ENCODE measurements at regions not wholly inside any gene's neighbourhood (a gene's known extent, or its start where the extent isn't known, plus 50 kb on each side); places are given as distances from the start of the nearest gene placed in this dataset.

DNA sequence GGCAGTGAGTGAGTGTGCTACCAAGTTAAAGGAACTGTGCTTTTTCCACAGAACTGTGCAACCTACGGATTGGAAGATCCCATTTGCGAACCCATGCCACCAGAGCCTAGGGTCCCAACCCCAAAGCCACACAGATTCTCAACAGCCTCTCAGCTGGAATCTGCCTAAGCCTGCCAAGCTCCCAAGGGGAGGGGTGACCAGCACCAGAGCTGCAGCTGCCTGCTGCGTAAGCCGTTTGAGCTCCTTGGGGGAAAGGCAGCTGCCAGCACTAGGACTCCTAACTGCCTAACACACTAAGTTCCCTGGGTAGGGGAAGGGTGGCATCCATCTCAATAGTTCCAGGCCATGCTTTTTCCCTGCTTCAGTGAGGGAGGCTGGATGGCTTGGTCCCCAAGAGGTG is 738.1 kb upstream of the PRKX start:
- no peak for DNase-seq

DNA sequence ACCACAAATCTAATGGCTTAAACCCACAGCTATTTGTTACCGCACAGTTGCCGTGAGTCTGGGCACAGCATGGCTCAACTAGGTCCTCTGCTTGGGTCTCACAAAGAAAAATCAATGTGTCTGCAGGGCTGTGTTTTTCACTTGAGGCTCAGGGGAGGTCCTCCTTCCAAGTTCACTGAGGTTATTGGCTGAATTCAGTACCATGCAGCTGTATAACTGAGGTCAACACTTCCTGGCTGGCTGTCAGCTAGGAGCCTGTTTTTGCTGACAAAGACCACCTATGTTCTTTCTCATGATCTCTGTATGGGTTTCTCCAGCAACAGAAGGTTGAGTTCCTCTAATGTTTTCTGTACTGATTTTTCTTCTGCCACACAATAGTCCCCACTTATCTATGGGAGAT is 736.7 kb upstream of the PRKX start:
- DNase-seq: no peak

- DNase-seq: no peak
Measured at GRCh38 chrX:4435905-4436304, 722.5 kb upstream of the PRKX start.

DNA sequence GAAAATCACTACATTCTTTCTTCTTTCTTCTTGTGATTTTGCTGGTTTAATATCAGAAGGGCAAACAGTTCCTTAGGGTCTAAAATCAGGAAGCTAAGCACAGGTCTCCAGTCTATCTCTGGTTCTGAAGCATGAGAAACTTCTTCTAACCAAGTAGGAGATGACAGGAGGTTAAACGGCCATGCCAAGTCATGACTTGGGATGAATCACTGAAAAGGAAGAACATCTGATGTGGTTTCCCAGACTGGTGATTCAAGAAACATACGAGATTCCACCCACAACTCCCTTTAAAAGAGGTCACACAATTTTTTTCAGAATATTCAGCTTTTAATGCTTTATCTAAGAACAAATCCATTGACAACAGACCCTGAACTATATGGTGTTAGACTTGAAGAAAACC is 684.0 kb upstream of the PRKX start:
- DNase-seq: no peak

DNA sequence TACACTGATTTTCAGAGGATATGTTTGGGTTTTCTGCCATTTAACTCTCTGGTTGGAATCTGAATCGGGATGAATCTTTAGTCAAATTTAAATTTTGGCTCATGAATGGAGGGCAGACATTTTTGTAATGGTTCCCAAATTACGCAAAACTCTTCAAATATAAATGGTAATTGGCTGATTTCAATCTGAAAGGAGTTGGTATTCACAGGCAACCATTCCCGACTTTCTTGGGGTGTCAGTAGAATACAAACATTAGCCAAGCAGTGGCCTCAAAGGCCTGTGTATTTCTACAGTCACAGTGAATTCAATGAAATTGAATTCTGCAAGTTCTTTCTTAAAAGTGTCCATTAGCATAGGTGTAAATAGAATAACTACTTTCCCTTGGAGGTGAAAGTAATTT is 668.8 kb upstream of the PRKX start:
- no peak for DNase-seq

- DNase-seq: no peak
Measured at GRCh38 chrX:4380710-4381109, 667.3 kb upstream of the PRKX start.

DNA sequence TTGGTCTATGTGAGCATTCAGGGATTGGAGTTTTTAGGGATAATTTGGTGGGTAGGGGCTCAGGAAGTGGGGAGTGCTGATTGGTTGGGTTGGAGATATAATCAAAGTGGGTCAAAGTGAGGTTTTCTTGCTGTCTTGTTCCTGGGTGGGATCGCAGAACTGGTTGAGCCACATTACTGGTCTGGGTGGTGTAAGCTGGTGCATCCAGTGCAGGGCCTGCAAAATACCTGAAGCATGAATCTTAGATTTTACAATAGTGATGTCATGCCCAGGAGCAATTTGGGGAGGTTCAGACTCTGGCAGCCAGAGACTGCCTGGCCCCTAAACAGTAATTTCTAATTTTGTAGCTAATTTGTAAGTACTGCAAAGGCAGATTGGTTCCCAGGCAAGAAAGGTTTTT is 665.6 kb upstream of the PRKX start:
- no peak for DNase-seq

GRCh38 chrX:4373791-4374190 is 660.3 kb upstream of the PRKX start:
- DNase-seq: no peak

GRCh38 chrX:4358577-4358976 is 645.1 kb upstream of the PRKX start:
- DNase-seq: no peak

GRCh38 chrX:4322916-4323315 is 609.5 kb upstream of the PRKX start:
- DNase-seq: no peak

DNA sequence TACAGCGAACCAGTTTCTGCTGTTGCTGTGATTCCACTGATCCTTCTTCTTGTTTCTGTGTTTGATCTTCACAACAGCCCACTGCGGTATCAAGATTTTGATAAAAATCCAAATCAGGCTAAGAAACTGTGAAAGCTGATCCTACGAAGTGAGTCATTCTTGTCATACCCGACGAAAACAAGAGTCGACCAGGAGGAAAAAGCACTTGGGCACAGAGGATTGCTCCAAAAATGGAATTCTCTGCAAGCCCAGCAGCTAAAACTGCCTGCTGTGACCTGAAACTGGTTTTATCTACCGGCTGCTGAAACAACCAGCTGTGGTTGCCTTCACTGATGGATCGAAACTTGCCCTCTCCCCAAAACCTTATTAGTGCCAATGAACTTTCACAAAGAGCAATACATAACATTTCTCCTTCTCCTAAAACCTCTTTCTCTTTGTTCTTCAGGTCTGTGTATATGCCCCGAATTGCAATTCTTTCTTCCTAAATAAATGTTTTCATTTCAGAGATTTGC is 607.0 kb upstream of the PRKX start:
- DNase-seq: no peak

DNA sequence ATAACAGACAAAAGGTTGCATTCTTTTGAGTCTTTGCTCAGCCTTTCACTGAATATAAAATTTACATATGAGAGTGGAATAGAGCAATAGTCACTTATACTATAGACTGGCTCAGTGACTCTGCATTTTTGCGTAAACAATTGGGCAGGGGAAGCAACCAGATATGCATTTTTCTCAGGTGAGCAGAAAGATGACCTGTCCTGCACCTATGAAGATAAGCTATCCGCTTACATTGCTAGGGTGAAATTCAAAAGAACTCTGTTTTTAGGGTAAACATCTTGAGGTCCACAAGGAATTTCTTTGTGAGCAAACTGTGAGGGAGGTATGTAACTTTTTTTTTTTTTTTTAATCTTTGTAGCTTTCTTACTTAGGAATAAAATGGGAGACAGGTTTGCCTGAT is 602.4 kb upstream of the PRKX start:
- no peak for DNase-seq

DNA sequence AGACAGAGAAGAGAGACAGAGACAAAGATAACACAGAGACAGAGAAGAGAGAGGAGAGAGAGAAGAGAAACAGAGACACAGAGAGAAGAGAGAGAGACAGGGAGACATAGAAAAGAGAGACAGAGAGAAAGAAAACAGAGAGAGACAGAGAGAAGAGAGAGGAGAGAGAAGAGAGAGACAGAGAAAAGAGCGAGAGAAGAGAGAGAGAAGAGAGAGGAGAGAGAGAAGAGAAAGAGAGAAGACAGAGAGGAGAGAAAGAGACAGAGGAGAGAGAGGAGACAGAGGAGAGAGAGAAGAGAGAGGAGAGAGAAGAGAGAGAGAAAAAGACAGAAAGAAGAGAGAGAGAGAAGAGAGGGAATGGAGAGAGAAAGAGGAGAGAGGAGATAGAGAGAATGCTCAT is 601.1 kb upstream of the PRKX start:
- no peak for DNase-seq

DNA sequence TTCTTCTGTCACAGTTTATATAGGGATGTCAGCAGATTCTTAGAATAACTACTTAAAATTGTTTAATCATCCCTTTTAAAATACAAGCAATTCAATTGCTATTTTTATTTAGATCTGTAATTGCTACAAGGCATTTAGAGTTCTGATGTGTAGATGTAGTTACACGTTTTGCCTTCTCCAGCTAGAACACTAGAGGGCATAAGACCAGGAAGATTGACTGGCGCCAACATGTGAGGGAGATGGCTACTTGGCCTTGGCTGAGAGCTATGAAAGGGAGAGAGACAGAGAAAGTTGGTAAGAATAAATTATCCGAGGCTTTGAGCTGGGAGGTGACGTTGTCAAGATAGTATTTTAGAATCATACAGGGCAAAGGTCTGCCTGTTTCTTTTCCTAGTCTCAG is 563.7 kb upstream of the PRKX start:
- no peak for DNase-seq

DNA sequence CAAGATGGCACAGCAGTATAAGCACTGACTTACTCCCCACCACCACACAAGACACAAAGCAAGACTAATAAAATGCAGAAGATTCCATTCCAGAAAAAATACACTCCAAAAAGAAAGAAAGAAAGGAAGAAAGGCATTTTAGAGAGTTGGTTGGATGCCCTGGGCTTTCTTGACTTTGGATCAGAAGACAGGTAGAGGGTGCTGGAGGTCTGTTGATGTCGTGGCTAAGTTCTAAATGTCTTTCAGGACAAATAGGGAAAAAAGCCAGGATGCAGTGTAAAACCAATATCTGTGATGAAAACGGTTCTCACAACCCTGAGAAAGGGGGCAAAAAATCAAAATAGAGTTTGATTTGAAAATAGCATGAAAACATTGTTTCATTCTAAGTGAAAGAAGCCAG is 555.2 kb upstream of the PRKX start:
- no peak for DNase-seq

GRCh38 chrX:4265036-4265435 is 551.6 kb upstream of the PRKX start:
- DNase-seq: no peak

DNA sequence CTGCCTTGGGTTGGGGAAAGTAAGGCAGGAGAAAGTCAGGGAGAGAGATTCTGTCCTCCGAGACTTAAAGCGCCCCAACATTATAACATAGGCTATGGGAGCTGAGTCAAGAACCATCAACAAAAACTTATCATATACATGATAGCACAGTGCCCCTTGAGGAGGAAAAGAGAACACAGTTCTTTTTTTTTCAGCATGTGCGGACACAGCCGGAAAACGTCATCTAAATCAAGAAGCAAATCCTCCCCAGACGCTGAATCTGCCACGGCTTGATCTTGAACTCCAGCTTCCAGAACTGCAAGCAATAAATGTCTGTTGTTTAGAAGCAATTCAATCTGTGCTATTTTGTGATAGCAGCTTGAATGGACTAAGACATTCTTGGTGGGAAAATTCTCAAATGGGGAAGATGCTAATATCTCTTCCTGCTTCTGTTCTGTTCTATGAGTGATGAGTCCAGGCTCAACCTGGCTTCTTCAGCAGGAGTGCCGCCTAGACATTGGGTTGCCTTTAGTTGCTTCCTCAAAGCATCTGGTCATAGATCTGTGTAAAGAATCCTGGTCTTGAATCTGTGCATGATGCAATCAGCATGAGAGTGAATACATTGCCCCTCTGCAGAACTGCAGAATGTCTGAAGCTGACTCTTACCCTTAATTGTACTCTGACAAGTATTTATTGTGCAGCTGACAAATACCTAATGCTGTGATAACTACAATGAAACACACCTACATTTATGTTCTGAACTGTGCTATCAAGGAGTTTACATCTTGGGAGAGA is 549.8 kb upstream of the PRKX start:
- no peak for DNase-seq

- no peak for DNase-seq
Measured at GRCh38 chrX:4253092-4253491, 539.6 kb upstream of the PRKX start.

DNA sequence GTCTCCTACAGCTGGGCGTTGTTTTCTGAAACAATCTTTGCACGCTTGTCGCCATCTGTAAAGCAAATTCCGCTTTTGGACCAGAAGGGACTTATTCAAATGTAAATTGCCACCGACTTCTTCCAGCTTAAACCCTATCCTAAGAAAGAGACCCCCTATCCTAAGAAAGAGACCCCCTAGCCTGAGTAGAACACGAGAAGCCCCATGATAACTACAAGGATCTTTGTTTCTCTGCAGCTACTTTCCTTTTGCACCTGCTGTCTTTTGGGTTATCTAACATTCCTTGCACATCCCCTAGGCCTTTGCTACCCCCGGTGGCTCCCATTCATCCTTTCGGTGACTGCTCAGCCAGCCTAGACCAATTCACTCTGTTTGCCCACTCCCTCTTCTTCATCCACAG is 536.0 kb upstream of the PRKX start:
- no peak for DNase-seq

DNA sequence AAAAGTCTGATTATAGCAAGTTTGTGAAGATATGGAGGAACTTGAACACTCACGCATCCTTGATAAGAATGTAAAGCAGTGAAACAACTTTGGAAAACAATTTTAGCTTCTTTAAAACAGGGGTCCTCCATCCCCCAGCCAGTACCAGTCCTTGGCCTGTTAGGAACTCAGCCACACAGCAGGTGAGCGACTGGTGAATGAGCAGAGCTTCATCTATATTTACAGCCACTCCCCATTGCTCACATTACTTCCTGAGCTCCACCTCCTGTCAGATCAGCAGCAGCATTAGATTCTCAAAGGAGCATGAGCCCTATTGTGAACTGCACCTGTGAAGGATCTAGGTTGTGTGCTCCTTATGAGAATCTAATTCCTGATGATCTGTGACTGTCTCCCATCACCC is 530.3 kb upstream of the PRKX start:
- no peak for DNase-seq

DNA sequence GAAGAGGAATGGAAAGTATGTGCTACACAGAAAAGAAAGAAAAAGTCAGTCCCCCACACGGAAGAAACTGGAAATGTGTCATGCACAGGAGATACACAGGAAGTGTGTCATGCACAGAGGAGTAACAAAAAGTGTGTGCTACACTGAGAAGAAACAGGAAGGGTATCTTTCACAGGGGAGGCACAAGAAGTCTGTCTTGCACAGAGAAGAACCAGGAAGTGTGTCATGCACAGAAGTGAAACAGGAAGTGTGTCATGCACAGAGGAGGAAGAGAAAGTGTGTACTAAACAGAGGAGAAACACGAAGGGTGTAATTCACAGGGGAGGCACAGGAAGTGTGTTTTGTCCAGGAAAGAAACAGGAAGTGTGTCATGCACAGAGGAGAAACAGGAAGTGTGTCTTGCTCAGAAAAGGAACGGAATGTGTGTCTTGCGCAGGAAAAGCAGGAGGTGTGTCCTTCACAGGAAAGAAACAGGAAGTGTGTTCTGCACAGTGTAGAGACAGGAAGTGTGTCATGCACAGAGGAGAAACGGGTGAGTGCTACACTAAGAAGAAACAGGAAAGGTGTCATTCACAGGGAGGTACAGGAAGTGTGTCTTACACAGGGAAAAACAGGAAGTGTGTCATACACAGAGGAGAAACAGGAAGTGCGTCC is 527.2 kb upstream of the PRKX start:
- no peak for DNase-seq

GRCh38 chrX:4239650-4240540 is 526.4 kb upstream of the PRKX start:
- no peak for DNase-seq

GRCh38 chrX:4238916-4239315 is 525.5 kb upstream of the PRKX start:
- DNase-seq: no peak

- no peak for DNase-seq
Measured at GRCh38 chrX:4225086-4225485, 511.6 kb upstream of the PRKX start.
